Large intestine (tissue), 3 donors: ENCODE measurements at regions not wholly inside any gene's neighbourhood (a gene's known extent, or its start where the extent isn't known, plus 50 kb on each side); places are given as distances from the start of the nearest gene placed in this dataset.
"Not testable (repeated sequence)": the region's sequence is repeated elsewhere in the genome, so short reads cannot be mapped to it uniquely, and the experiment has no call there.

Experiments used
- DNase-seq, 2 donors: peaks; one replicate each; pipeline versions ENCODE4 v3.0.0 to v3.0.0-alpha.2; 2013
- H3K27ac ChIP-seq: one replicate; pipeline ENCODE4 v1.5.1; 2013; ENCODE audit warnings: low read length
- H3K27me3 ChIP-seq: 2 replicates; pipeline ENCODE4 v1.6.1; 2013; ENCODE audit warnings: low read length; ENCODE audit not compliant: control insufficient read depth, insufficient read depth
- H3K36me3 ChIP-seq: 2 replicates; pipeline ENCODE4 v1.6.1; 2013; ENCODE audit warnings: low read length; ENCODE audit not compliant: control insufficient read depth, insufficient read depth
- H3K4me1 ChIP-seq: one replicate; pipeline ENCODE4 v1.6.1; 2013; ENCODE audit warnings: low read length; ENCODE audit not compliant: control insufficient read depth, insufficient read depth
- H3K4me3 ChIP-seq: one replicate; pipeline ENCODE4 v1.5.1; 2013; ENCODE audit warnings: low read length
- H3K9me3 ChIP-seq: one replicate; pipeline ENCODE4 v1.6.1; 2013; ENCODE audit warnings: mild to moderate bottlenecking, low read depth, low read length, moderate library complexity; ENCODE audit not compliant: control insufficient read depth
- WGBS: methylation state at CpG from one replicate; pipeline ENCODE4 v1.1.5; 2013; ENCODE audit warnings: low lambda C conversion rate; ENCODE audit not compliant: insufficient coverage; 5-methylcytosine and 5-hydroxymethylcytosine counted together

GRCh38 chr12:131267576-131267975, 313.9 kb downstream of the ADGRD1 start:
- Histone ChIP-seq H3K27me3 (peaks cover 2% of the 10 kb centered on the region), H3K9me3 (no peaks in the 10 kb centered on the region), H3K36me3 (no peaks in the 10 kb centered on the region), H3K4me1 (peaks cover 6% of the 10 kb centered on the region), H3K27ac (no peak overlapping the region), H3K4me3 (no peak overlapping the region)
- no peak for DNase-seq
- no CpG with 5 or more reads among the region's 3 CpGs for WGBS

- H3K9me3 ChIP-seq, H3K27ac ChIP-seq, H3K36me3 ChIP-seq, H3K27me3 ChIP-seq, DNase-seq, H3K4me3 ChIP-seq, H3K4me1 ChIP-seq: not testable (repeated sequence)
- no CpG with 5 or more reads among the region's 7 CpGs for WGBS
Observed at GRCh38 chr12:131268123-131268522, 314.4 kb downstream of the ADGRD1 start.

GRCh38 chr12:131268571-131268970, 314.9 kb downstream of the ADGRD1 start:
- not testable (repeated sequence) for H3K4me3 ChIP-seq, H3K27me3 ChIP-seq, H3K36me3 ChIP-seq, DNase-seq, H3K9me3 ChIP-seq, H3K27ac ChIP-seq
- H3K4me1 ChIP-seq, result peaks cover 11% of the 10 kb centered on the region
- WGBS, result no CpG with 5 or more reads among the region's 4 CpGs

GRCh38 chr12:131269551-131269950, 315.8 kb downstream of the ADGRD1 start:
- no peak for DNase-seq

GRCh38 chr12:131269977-131270376, 316.3 kb downstream of the ADGRD1 start:
- DNase-seq, H3K4me3 ChIP-seq, H3K27me3 ChIP-seq, H3K9me3 ChIP-seq, H3K27ac ChIP-seq, H3K36me3 ChIP-seq: not testable (repeated sequence)
- WGBS, result no CpG with 5 or more reads among the region's 4 CpGs
- H3K4me1 ChIP-seq, result peaks cover 11% of the 10 kb centered on the region

More at GRCh38 chr12:131269551-131269950, 315.8 kb downstream of the ADGRD1 start:
- H3K4me3 ChIP-seq, result no peak overlapping the region
- no CpG with 5 or more reads among the region's 4 CpGs for WGBS
- H3K27ac ChIP-seq, result no peak overlapping the region
- H3K36me3 ChIP-seq, result no peaks in the 10 kb centered on the region
- no peaks in the 10 kb centered on the region for H3K27me3 ChIP-seq
- no peaks in the 10 kb centered on the region for H3K9me3 ChIP-seq
- H3K4me1 ChIP-seq, result peaks cover 11% of the 10 kb centered on the region

- H3K4me1 ChIP-seq, result peaks cover 11% of the 10 kb centered on the region
- H3K4me3 ChIP-seq, result no peak overlapping the region
- no peak overlapping the region for H3K27ac ChIP-seq
- H3K27me3 ChIP-seq, result peaks cover 9% of the 10 kb centered on the region
- no peaks in the 10 kb centered on the region for H3K36me3 ChIP-seq
- DNase-seq, result no peak
- H3K9me3 ChIP-seq, result no peaks in the 10 kb centered on the region
Observed at GRCh38 chr12:131271724-131272123, 318.0 kb downstream of the ADGRD1 start.

GRCh38 chr12:131272283-131272814, 318.6 kb downstream of the ADGRD1 start:
- H3K27ac ChIP-seq, DNase-seq, H3K4me3 ChIP-seq, H3K9me3 ChIP-seq, H3K27me3 ChIP-seq, H3K36me3 ChIP-seq: not testable (repeated sequence)
- 100% methylated on average over 1 of the region's 8 CpGs for WGBS
- peaks cover 11% of the 10 kb centered on the region for H3K4me1 ChIP-seq

GRCh38 chr12:131273291-131273845, 319.7 kb downstream of the ADGRD1 start:
- Histone ChIP-seq H3K36me3 (no peaks in the 10 kb centered on the region), H3K27me3 (peaks cover 12% of the 10 kb centered on the region), H3K4me1 (peaks cover 11% of the 10 kb centered on the region), H3K27ac (no peak overlapping the region), H3K4me3 (no peak overlapping the region), H3K9me3 (no peaks in the 10 kb centered on the region)
- peak in 1 of 2 donors; percentile 24 for DNase-seq
- WGBS, result no CpG with 5 or more reads among the region's 11 CpGs

GRCh38 chr12:131274061-131274460, 320.4 kb downstream of the ADGRD1 start:
- no peaks in the 10 kb centered on the region for H3K36me3 ChIP-seq
- H3K27me3 ChIP-seq, result peaks cover 14% of the 10 kb centered on the region
- peaks cover 11% of the 10 kb centered on the region for H3K4me1 ChIP-seq
- H3K9me3 ChIP-seq, result no peaks in the 10 kb centered on the region
- H3K4me3 ChIP-seq, result no peak overlapping the region
- DNase-seq, result no peak
- WGBS, result no CpG with 5 or more reads among the region's 12 CpGs
- H3K27ac ChIP-seq, result no peak overlapping the region

- H3K27me3 ChIP-seq, result peaks cover 15% of the 10 kb centered on the region
- no peaks in the 10 kb centered on the region for H3K9me3 ChIP-seq
- DNase-seq, result no peak
- no CpG with 5 or more reads among the region's 14 CpGs for WGBS
- peaks cover 6% of the 10 kb centered on the region for H3K4me1 ChIP-seq
- no peaks in the 10 kb centered on the region for H3K36me3 ChIP-seq
- H3K4me3 ChIP-seq, result no peak overlapping the region
- H3K27ac ChIP-seq, result no peak overlapping the region
Observed at GRCh38 chr12:131274906-131275305, 321.2 kb downstream of the ADGRD1 start.

GRCh38 chr12:131275824-131276223, 322.1 kb downstream of the ADGRD1 start:
- Histone ChIP-seq H3K4me1 (peaks cover 5% of the 10 kb centered on the region), H3K4me3 (no peak overlapping the region), H3K27me3 (peaks cover 15% of the 10 kb centered on the region), H3K9me3 (no peaks in the 10 kb centered on the region), H3K36me3 (no peaks in the 10 kb centered on the region), H3K27ac (no peak overlapping the region)
- DNase-seq, result no peak
- no CpG with 5 or more reads among the region's 6 CpGs for WGBS
